ENCODE measurements at regions not wholly inside any gene's neighbourhood (a gene's known extent, or its start where the extent isn't known, plus 50 kb on each side); places are given as distances from the start of the nearest gene placed in this dataset.

DNA sequence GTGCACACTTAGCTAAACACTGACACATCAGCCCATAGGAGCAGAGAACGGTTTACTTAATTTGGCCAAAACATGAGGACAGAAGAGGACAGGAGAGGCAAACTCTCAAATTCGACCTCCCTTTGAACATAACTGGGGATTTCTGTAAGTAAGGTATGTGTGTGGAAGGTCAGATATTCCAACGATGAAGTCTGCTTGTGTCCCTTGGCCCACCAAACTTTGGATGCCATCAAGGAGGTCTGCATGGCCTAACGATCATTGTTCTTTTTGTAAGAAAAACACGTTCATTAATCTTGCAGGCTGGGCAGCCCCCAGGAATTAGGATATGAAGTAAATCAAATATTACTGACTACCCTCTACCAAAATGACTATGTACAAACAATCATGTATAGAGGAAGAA lies 908.5 kb upstream of the ATXN7L3B start:
- no peak overlapping the region for H3K4me3 Mint-ChIP-seq
- Histone ChIP-seq H3K4me1 (ENCODE audit: insufficient read depth, low read length) (no peaks in the 10 kb centered on the region; the same call in 1 of the 2 replicates), H2AFZ (ENCODE audit: low read length) (no peak overlapping the region), H3K27me3 (ENCODE audit: insufficient read depth, low read length) (no peaks in the 10 kb centered on the region), H3K9ac (ENCODE audit: extremely low read depth, insufficient read length, low read length) (no peak overlapping the region), H3K23me2 (ENCODE audit: insufficient read length, low read depth, low read length, poor library complexity, severe bottlenecking) (no peaks in the 10 kb centered on the region), H2BK5ac (ENCODE audit: insufficient read length, low read length) (no peak overlapping the region), H2BK20ac (ENCODE audit: low read depth, low read length, poor library complexity, severe bottlenecking) (no peak overlapping the region), H3K14ac (ENCODE audit: insufficient read depth, low read length) (no peak overlapping the region), H3K27ac (ENCODE audit: insufficient read length, low read depth, low read length) (no peak overlapping the region), H4K91ac (ENCODE audit: insufficient read length, low read depth, low read length) (no peak overlapping the region), H3K18ac (ENCODE audit: insufficient read length, low read depth, low read length) (no peak overlapping the region), H3K79me2 (ENCODE audit: insufficient read depth, low read length) (no peaks in the 10 kb centered on the region), H3K79me1 (ENCODE audit: insufficient read depth, low read depth, low read length, poor library complexity, severe bottlenecking) (no peaks in the 10 kb centered on the region), H3K23ac (ENCODE audit: insufficient read length, low read depth, low read length) (no peak overlapping the region), H3T11ph (ENCODE audit: low read length) (no peak overlapping the region), H4K8ac (replicated peaks; ENCODE audit: insufficient read length, low read depth, low read length) (no peak overlapping the region), H3K56ac (ENCODE audit: insufficient read length, low read depth, low read length) (no peak overlapping the region), H4K20me1 (ENCODE audit: control insufficient read depth, insufficient read depth, insufficient read length) (no peaks in the 10 kb centered on the region), H2BK12ac (ENCODE audit: insufficient read length, low read depth, low read length) (no peak overlapping the region), H3K9me3 (ENCODE audit: control insufficient read depth, low read depth, low read length) (no peaks in the 10 kb centered on the region), H3K4ac (ENCODE audit: low read depth, low read length) (no peak overlapping the region), H2AK5ac (ENCODE audit: insufficient read length, low read length) (no peak overlapping the region), H4K5ac (ENCODE audit: insufficient read length, low read depth, low read length) (no peak overlapping the region), H2BK120ac (ENCODE audit: low read depth, low read length, poor library complexity, severe bottlenecking) (no peak overlapping the region), H3K4me2 (ENCODE audit: insufficient read depth, insufficient read length, low read length) (no peak overlapping the region), H2BK15ac (ENCODE audit: low read depth, low read length) (no peak overlapping the region)
- no peaks in the 10 kb centered on the region for H3K27me3 Mint-ChIP-seq (ENCODE audit: low read depth)
- DNase-seq, result no peak
- TF ChIP-seq CTCF (conservative IDR thresholded peaks at IDR 0.05), result no peak
- H3K4me1 Mint-ChIP-seq, result peaks cover 18 to 32% of the 10 kb centered on the region in 2 experiments
- H3K36me3 Mint-ChIP-seq (ENCODE audit: insufficient read depth in 1 of 3, low read depth in 3 of 3), result no peaks in the 10 kb centered on the region
- H3K9me3 Mint-ChIP-seq, result no peaks in the 10 kb centered on the region
- WGBS (ENCODE audit: extremely low coverage, insufficient read length, low lambda C conversion rate), result no CpG with 5 or more reads among the region's 5 CpGs
- H3K27ac Mint-ChIP-seq, result peak overlapping the region in 1 of 3 experiments; percentile 33; a peak in 1 of 7 replicates

Data from H9 (cell line).